ENCODE measurements at regions not wholly inside any gene's neighbourhood (a gene's known extent, or its start where the extent isn't known, plus 50 kb on each side); places are given as distances from the start of the nearest gene placed in this dataset.

- no peak for DNase-seq
These were observed 55.5 kb upstream of the SMLR1 start for GRCh38 chr6:130771741-130772140.

GRCh38 chr6:130773860-130774259 lies 53.3 kb upstream of the SMLR1 start:
- DNase-seq = no peak

- DNase-seq = no peak
These were observed 51.7 kb upstream of the SMLR1 start for GRCh38 chr6:130775411-130776012.

GRCh38 chr6:130776287-130776925 lies 50.8 kb upstream of the SMLR1 start:
- DNase-seq = no peak

Measured in RPMI8226 (cell line).